Keratinocyte (primary cell): ENCODE measurements at regions not wholly inside any gene's neighbourhood (a gene's known extent, or its start where the extent isn't known, plus 50 kb on each side); places are given as distances from the start of the nearest gene placed in this dataset.

Experiments
- DNase-seq: peaks from one replicate; pipeline ENCODE4 v3.0.0-alpha.2; 2011; ENCODE audit warnings: low read depth, missing footprints, low spot score
- FAIRE-seq: peaks from 2 replicates; lab custom pipeline; 2011; peaks lifted over from hg19 to GRCh38; lab: Jason Lieb, UNC
- H2AFZ ChIP-seq: 2 replicates; pipeline ENCODE4 v1.6.0; 2012; ENCODE audit warnings: low read length, control low read depth, inconsistent platforms; ENCODE audit not compliant: control insufficient read depth
- H3K27ac ChIP-seq: 2 replicates; pipeline ENCODE4 v1.5.1; 2011; ENCODE audit warnings: low read length; ENCODE audit not compliant: control insufficient read depth, insufficient read depth
- H3K27me3 ChIP-seq: 3 replicates; pipeline ENCODE4 v1.6.0; 2011; ENCODE audit warnings: low read length; ENCODE audit not compliant: control insufficient read depth, insufficient read depth; ENCODE audit errors: extremely low read depth
- H3K36me3 ChIP-seq, 2 experiments: 2 replicates in 1 of 2; 3 replicates in 1 of 2; pipeline ENCODE4 v1.5.1; 2011; ENCODE audit warnings: low read length in 2 of 2, mild to moderate bottlenecking in 1 of 2; ENCODE audit not compliant: control insufficient read depth in 2 of 2, insufficient read depth in 2 of 2; ENCODE audit errors: extremely low read depth in 1 of 2
- H3K4me1 ChIP-seq: 3 replicates; pipeline ENCODE4 v1.5.1; 2011; ENCODE audit warnings: low read length; ENCODE audit not compliant: control insufficient read depth, insufficient read depth; ENCODE audit errors: extremely low read depth
- H3K4me2 ChIP-seq: 3 replicates; pipeline ENCODE4 v1.6.0; 2011; ENCODE audit warnings: low read depth, low read length; ENCODE audit not compliant: control insufficient read depth, insufficient read depth; ENCODE audit errors: extremely low read depth
- H3K4me3 ChIP-seq, 3 experiments: fragments of 200-600 bp in 1 of 3; sonication (generic) in 1 of 3; 2 replicates in 2 of 3; 3 replicates in 1 of 3; pipeline ENCODE4 v1.5.1; 2011 to 2016; ENCODE audit warnings: low read length in 3 of 3, mild to moderate bottlenecking in 3 of 3, control low read depth in 2 of 3, inconsistent platforms in 1 of 3, low read depth in 1 of 3, mixed read lengths in 1 of 3, mixed run types in 1 of 3, moderate library complexity in 1 of 3; ENCODE audit not compliant: control insufficient read depth in 2 of 3, insufficient read depth in 2 of 3; ENCODE audit errors: extremely low read depth in 1 of 3
- H3K79me2 ChIP-seq: 2 replicates; pipeline ENCODE4 v1.6.0; 2012; ENCODE audit warnings: low read length; ENCODE audit not compliant: control insufficient read depth, insufficient read depth
- H3K9ac ChIP-seq: 3 replicates; pipeline ENCODE4 v1.6.0; 2011; ENCODE audit warnings: low read length; ENCODE audit not compliant: control insufficient read depth, insufficient read depth; ENCODE audit errors: extremely low read depth
- H3K9me1 ChIP-seq: 3 replicates; pipeline ENCODE4 v1.6.0; 2011; ENCODE audit warnings: low read length; ENCODE audit not compliant: control insufficient read depth, insufficient read depth; ENCODE audit errors: extremely low read depth
- H3K9me3 ChIP-seq: 2 replicates; pipeline ENCODE4 v1.5.1; 2012; ENCODE audit warnings: low read depth, low read length; ENCODE audit not compliant: control insufficient read depth
- H4K20me1 ChIP-seq: 3 replicates; pipeline ENCODE4 v1.6.0; 2011; ENCODE audit warnings: low read length; ENCODE audit not compliant: control insufficient read depth, insufficient read depth; ENCODE audit errors: extremely low read depth
- CTCF ChIP-seq, 3 experiments: IDR thresholded peaks in 1 of 3; conservative IDR thresholded peaks in 1 of 3; optimal IDR thresholded peaks in 1 of 3; 2 replicates in 2 of 3; 3 replicates in 1 of 3; pipeline versions ENCODE3 to v1.5.1; 2011; ENCODE audit warnings: low read length in 3 of 3, mild to moderate bottlenecking in 3 of 3, moderate library complexity in 2 of 3, control low read depth in 1 of 3, inconsistent platforms in 1 of 3; ENCODE audit not compliant: insufficient read depth in 2 of 3; ENCODE audit errors: extremely low read depth in 1 of 3
- EZH2 ChIP-seq: IDR thresholded peaks from one replicate; pipeline ENCODE4 v1.6.1; 2012; ENCODE audit warnings: inconsistent platforms, mild to moderate bottlenecking, low read length, moderate library complexity
- dilution Hi-C: fragments of 300-500 bp; cut with MboI; formaldehyde crosslinking; loops from one replicate; pipeline ENCODE4 v1.7.0; 2020; ENCODE audit warnings: low sequenced_read_pairs; ENCODE audit not compliant: extremely low pct_ligation_motif_present

- H3K9me3 ChIP-seq, result no peaks in the 10 kb centered on the region
Observed at GRCh38 chr20:55793986-55794385, 211.3 kb downstream of the CBLN4 start.

GRCh38 chr20:55792049-55792448 lies 213.3 kb downstream of the CBLN4 start:
- dilution Hi-C loops, result no loop called here
- no peaks in the 10 kb centered on the region for H3K27me3 ChIP-seq
- no peaks in the 10 kb centered on the region for H3K4me1 ChIP-seq

More at GRCh38 chr20:55793986-55794385, 211.3 kb downstream of the CBLN4 start:
- Histone ChIP-seq H3K27ac (no peak overlapping the region), H3K4me3 (no peak overlapping the region), H2AFZ (no peak overlapping the region), H3K79me2 (no peaks in the 10 kb centered on the region), H3K9me1 (no peaks in the 10 kb centered on the region), H3K4me1 (no peaks in the 10 kb centered on the region), H3K36me3 (no peaks in the 10 kb centered on the region), H3K27me3 (no peaks in the 10 kb centered on the region), H4K20me1 (no peaks in the 10 kb centered on the region), H3K4me2 (no peak overlapping the region), H3K9ac (no peak overlapping the region)
- no peak for FAIRE-seq
- dilution Hi-C loops, result no loop called here
- DNase-seq, result no peak
- TF ChIP-seq EZH2 (no peak), CTCF (optimal IDR thresholded peaks at IDR 0.05 in 1 of 3, IDR thresholded peaks at IDR 0.05 in 1 of 3, conservative IDR thresholded peaks at IDR 0.05 in 1 of 3; ENCODE audit: extremely low read depth in 1 of 3, insufficient read depth in 2 of 3, low read length in 3 of 3) (no peak)

More at GRCh38 chr20:55792049-55792448, 213.3 kb downstream of the CBLN4 start:
- DNase-seq, result no peak
- FAIRE-seq, result no peak
- Histone ChIP-seq H3K27ac (no peak overlapping the region), H3K9me1 (no peaks in the 10 kb centered on the region), H3K79me2 (no peaks in the 10 kb centered on the region), H3K36me3 (no peaks in the 10 kb centered on the region), H4K20me1 (no peaks in the 10 kb centered on the region), H2AFZ (no peak overlapping the region), H3K9me3 (no peaks in the 10 kb centered on the region), H3K4me3 (no peak overlapping the region), H3K4me2 (no peak overlapping the region), H3K9ac (no peak overlapping the region)
- no peak for TF ChIP-seq EZH2
- no peak for TF ChIP-seq CTCF (optimal IDR thresholded peaks at IDR 0.05 in 1 of 3, IDR thresholded peaks at IDR 0.05 in 1 of 3, conservative IDR thresholded peaks at IDR 0.05 in 1 of 3; ENCODE audit: extremely low read depth in 1 of 3, insufficient read depth in 2 of 3, low read length in 3 of 3)
